PC-3 (cell line): ENCODE measurements at regions not wholly inside any gene's neighbourhood (a gene's known extent, or its start where the extent isn't known, plus 50 kb on each side); places are given as distances from the start of the nearest gene placed in this dataset.
A peak's percentile ranks its signal among the peaks of the same experiment; 100 is the strongest.

Experiments used
- ATAC-seq: fragments of 200-7000 bp; cut with Tn5 transposase; 2 replicates; pipeline ENCODE4 v1.9.1; 2020; ENCODE audit warnings: mild to moderate bottlenecking, moderate library complexity
- BruUV-seq: library from RNA; stranded (reverse); fragments of 400-500 nt; replicated peaks from 2 replicates; lab custom pipeline; 2021; lab: Mats Ljungman, UMichigan
- CTCF ChIA-PET: fragments of 300-600 bp; sonication (Branson Sonifier 250); formaldehyde crosslinking; loops from one replicate; lab custom pipeline; 2022; ENCODE audit warnings: antibody characterized with exemption; lab: Charles Lee
- POLR2A ChIA-PET: fragments of 300-600 bp; sonication (Branson Sonifier 250); formaldehyde crosslinking; loops from one replicate; lab custom pipeline; 2022; ENCODE audit warnings: antibody characterized with exemption; ENCODE audit not compliant: unreplicated experiment; lab: Charles Lee
- DNase-seq: peaks from one replicate; pipeline ENCODE4 v3.0.0-alpha.2; 2015
- H2AFZ ChIP-seq: fragments of 300-600 bp; sonication (generic); 2 replicates; pipeline ENCODE4 v1.6.0; 2016; ENCODE audit warnings: antibody characterized with exemption, low read length
- H3F3A ChIP-seq: fragments of 300-600 bp; sonication (generic); one replicate; pipeline ENCODE4 v1.6.0; 2017; ENCODE audit warnings: antibody characterized with exemption, low read length, control low read depth, mild to moderate bottlenecking; ENCODE audit not compliant: unreplicated experiment
- H3K27ac ChIP-seq: fragments of 300-600 bp; sonication (generic); 2 replicates; pipeline ENCODE4 v1.5.1; 2016; ENCODE audit warnings: mild to moderate bottlenecking, low read length
- H3K27me3 ChIP-seq: fragments of 300-600 bp; sonication (generic); 2 replicates; pipeline ENCODE4 v1.6.1; 2016; ENCODE audit warnings: low read length, mixed read lengths
- H3K36me3 ChIP-seq: fragments of 300-600 bp; sonication (generic); 2 replicates; pipeline ENCODE4 v1.6.1; 2016; ENCODE audit warnings: low read depth, mixed run types, low read length, mixed read lengths
- H3K4me1 ChIP-seq: fragments of 300-600 bp; sonication (generic); 2 replicates; pipeline ENCODE4 v1.5.1; 2016; ENCODE audit warnings: low read length; ENCODE audit not compliant: insufficient read depth
- H3K4me2 ChIP-seq: fragments of 300-600 bp; sonication (generic); 2 replicates; pipeline ENCODE4 v1.6.0; 2016; ENCODE audit warnings: low read length
- H3K4me3 ChIP-seq: fragments of 300-600 bp; sonication (generic); 2 replicates; pipeline ENCODE4 v1.5.1; 2016; ENCODE audit warnings: mild to moderate bottlenecking, low read length, mixed read lengths
- H3K79me2 ChIP-seq: fragments of 300-600 bp; sonication (generic); 2 replicates; pipeline ENCODE4 v1.6.1; 2017; ENCODE audit warnings: low read length, mixed read lengths
- H3K9ac ChIP-seq: fragments of 300-600 bp; sonication (generic); 2 replicates; pipeline ENCODE4 v1.6.0; 2016; ENCODE audit warnings: mild to moderate bottlenecking, low read length
- H3K9me2 ChIP-seq: fragments of 300-600 bp; sonication (generic); replicated peaks from 2 replicates; pipeline ENCODE4 v1.6.1; 2016; ENCODE audit warnings: mixed run types, low read length, mixed read lengths
- H3K9me3 ChIP-seq: fragments of 300-600 bp; sonication (generic); 2 replicates; pipeline ENCODE4 v1.6.1; 2016; ENCODE audit warnings: low read length, mixed read lengths
- H4K20me1 ChIP-seq: fragments of 300-600 bp; sonication (generic); 2 replicates; pipeline ENCODE4 v1.6.1; 2016; ENCODE audit warnings: low read length, mixed read lengths
- CTCF ChIP-seq: fragments of 300-600 bp; sonication (generic); conservative IDR thresholded peaks from 2 replicates; pipeline ENCODE4 v1.5.1; 2017; ENCODE audit warnings: antibody characterized with exemption, low read depth, mild to moderate bottlenecking, low read length
- EZH2 ChIP-seq: fragments of 300-600 bp; sonication (generic); IDR thresholded peaks from one replicate; pipeline ENCODE4 v1.6.1; 2017; ENCODE audit warnings: antibody characterized with exemption, mild to moderate bottlenecking, low read length; ENCODE audit not compliant: unreplicated experiment
- EZH2phosphoT487 ChIP-seq: fragments of 300-600 bp; sonication (generic); IDR thresholded peaks from 2 replicates; pipeline ENCODE4 v1.6.1; 2018; ENCODE audit warnings: mild to moderate bottlenecking, antibody characterized with exemption, low read length, borderline replicate concordance
- intact Hi-C: fragments of 100-400 bp; cut with micrococcal nuclease; formaldehyde crosslinking; loops from 2 replicates; pipeline ENCODE4 v1.9.0; 2023

- Histone ChIP-seq H3K27me3 (no peaks in the 10 kb centered on the region), H3K9me2 (no peaks in the 10 kb centered on the region), H3K79me2 (peaks cover 98% of the 10 kb centered on the region), H3K9ac (peak overlapping the region; percentile 94), H3K4me1 (peaks cover 68% of the 10 kb centered on the region), H2AFZ (no peak overlapping the region), H3K4me3 (peak overlapping the region; percentile 9; the same call in 1 of the 2 replicates), H3K36me3 (no peaks in the 10 kb centered on the region), H3F3A (no peaks in the 10 kb centered on the region), H4K20me1 (no peaks in the 10 kb centered on the region), H3K9me3 (no peaks in the 10 kb centered on the region), H3K27ac (peak overlapping the region; percentile 96), H3K4me2 (peak overlapping the region; percentile 57)
- POLR2A ChIA-PET = no interaction called here
- DNase-seq (peak; percentile 17), ATAC-seq (no peak)
- TSS peak; percentile 19 for BruUV-seq
- CTCF ChIA-PET = no interaction called here
- TF ChIP-seq EZH2 = no peak
- no peak for TF ChIP-seq EZH2phosphoT487
- TF ChIP-seq CTCF = no peak
- intact Hi-C loops = no loop called here
These were observed 83.5 kb upstream of the WNT7B start for GRCh38 chr22:46060292-46061123.

- Histone ChIP-seq H3K27ac (peak overlapping the region; percentile 96; the same call in 1 of the 2 replicates), H4K20me1 (no peaks in the 10 kb centered on the region), H3K4me2 (0 out of 2 replicates have a peak overlapping the region, but pooled peaks have one; percentile 57), H3K9me3 (no peaks in the 10 kb centered on the region), H3K9me2 (no peaks in the 10 kb centered on the region), H3F3A (no peaks in the 10 kb centered on the region), H3K36me3 (no peaks in the 10 kb centered on the region), H2AFZ (no peak overlapping the region), H3K4me1 (peaks cover 66% of the 10 kb centered on the region), H3K79me2 (peaks cover 98% of the 10 kb centered on the region), H3K4me3 (no peak overlapping the region), H3K9ac (peak overlapping the region; percentile 94; the same call in 1 of the 2 replicates), H3K27me3 (no peaks in the 10 kb centered on the region)
- intact Hi-C loops = no loop called here
- ChIA-PET CTCF (no interaction called here), POLR2A (no interaction called here)
- TF ChIP-seq EZH2phosphoT487 = no peak
- no peak for TF ChIP-seq EZH2
- no peak for TF ChIP-seq CTCF
- ATAC-seq (no peak), DNase-seq (no peak)
- no TSS peak for BruUV-seq
These were observed 84.2 kb upstream of the WNT7B start for GRCh38 chr22:46061124-46061500.
